ENCODE measurements at regions not wholly inside any gene's neighbourhood (a gene's known extent, or its start where the extent isn't known, plus 50 kb on each side); places are given as distances from the start of the nearest gene placed in this dataset.

- POLR2A ChIA-PET (ENCODE audit: unreplicated experiment): no interaction called here
- H2AFZ ChIP-seq: no peak overlapping the region
- BruUV-seq (replicated peaks): no TSS peak
- no peak overlapping the region for H3K27ac ChIP-seq
- H3F3A ChIP-seq (ENCODE audit: insufficient read depth, low read depth): no peaks in the 10 kb centered on the region
- CTCF ChIA-PET: no interaction called here
- no peak overlapping the region for H3K4me2 ChIP-seq
- no peaks in the 10 kb centered on the region for H3K79me2 ChIP-seq (ENCODE audit: low read depth)
- intact Hi-C loops (cut with micrococcal nuclease; ENCODE audit: unreplicated experiment): no loop called here
- H4K20me1 ChIP-seq (ENCODE audit: insufficient read depth): no peaks in the 10 kb centered on the region
- no peak for DNase-seq
- no peak overlapping the region for H3K4me3 ChIP-seq
- H3K36me3 ChIP-seq (ENCODE audit: low read depth): no peaks in the 10 kb centered on the region
- no peaks in the 10 kb centered on the region for H3K4me1 ChIP-seq (replicated peaks; ENCODE audit: insufficient read depth)
- no peaks in the 10 kb centered on the region for H3K27me3 ChIP-seq (ENCODE audit: insufficient read depth, low read depth)
- H3K9me3 ChIP-seq (ENCODE audit: insufficient read depth, low read depth): no peaks in the 10 kb centered on the region
- no peaks in the 10 kb centered on the region for H3K9me2 ChIP-seq (ENCODE audit: insufficient read depth)
- TF ChIP-seq, protein P1, sequence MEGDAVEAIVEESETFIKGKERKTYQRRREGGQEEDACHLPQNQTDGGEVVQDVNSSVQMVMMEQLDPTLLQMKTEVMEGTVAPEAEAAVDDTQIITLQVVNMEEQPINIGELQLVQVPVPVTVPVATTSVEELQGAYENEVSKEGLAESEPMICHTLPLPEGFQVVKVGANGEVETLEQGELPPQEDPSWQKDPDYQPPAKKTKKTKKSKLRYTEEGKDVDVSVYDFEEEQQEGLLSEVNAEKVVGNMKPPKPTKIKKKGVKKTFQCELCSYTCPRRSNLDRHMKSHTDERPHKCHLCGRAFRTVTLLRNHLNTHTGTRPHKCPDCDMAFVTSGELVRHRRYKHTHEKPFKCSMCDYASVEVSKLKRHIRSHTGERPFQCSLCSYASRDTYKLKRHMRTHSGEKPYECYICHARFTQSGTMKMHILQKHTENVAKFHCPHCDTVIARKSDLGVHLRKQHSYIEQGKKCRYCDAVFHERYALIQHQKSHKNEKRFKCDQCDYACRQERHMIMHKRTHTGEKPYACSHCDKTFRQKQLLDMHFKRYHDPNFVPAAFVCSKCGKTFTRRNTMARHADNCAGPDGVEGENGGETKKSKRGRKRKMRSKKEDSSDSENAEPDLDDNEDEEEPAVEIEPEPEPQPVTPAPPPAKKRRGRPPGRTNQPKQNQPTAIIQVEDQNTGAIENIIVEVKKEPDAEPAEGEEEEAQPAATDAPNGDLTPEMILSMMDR (conservative IDR thresholded peaks at IDR 0.05): no peak
- TF ChIP-seq EZH2 (IDR thresholded peaks at IDR 0.05; ENCODE audit: low read depth): no peak
Observed at GRCh38 chr4:29311247-29311646, 1408.9 kb upstream of the PCDH7 start.

DNA sequence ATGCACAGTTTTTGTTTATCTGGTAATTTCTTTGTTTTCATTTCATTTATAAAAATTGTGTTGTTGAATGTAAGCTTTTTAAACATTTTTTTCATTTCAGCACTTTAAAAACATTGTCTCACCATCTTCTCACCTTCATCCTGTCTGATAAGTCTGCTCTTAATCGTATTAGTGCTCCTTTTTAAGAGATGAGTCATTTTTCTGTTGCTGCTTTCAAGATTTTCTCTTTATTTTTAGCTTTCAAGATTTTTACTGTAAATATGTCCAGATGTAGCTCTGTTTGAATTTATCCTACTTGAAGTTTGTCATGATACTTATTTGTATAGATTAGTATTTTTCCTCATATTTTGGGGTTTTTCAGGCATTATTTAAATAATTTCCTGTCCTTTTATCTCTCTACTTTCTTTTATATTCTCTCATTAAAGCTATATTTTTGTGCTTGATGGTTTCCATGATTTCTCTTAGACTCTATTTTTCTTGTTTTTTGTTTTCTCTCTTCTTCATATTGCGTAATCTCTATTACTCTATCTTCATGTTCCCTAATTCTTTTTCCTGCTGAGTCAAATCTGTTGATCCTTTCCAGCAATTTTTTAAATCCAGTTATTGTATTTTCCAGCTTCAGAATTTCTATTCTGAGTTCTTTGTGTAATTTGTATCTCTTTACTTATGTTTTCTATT lies 1400.4 kb upstream of the PCDH7 start:
- H3K4me1 ChIP-seq (replicated peaks; ENCODE audit: insufficient read depth): no peaks in the 10 kb centered on the region
- no peaks in the 10 kb centered on the region for H3K9me3 ChIP-seq (ENCODE audit: insufficient read depth, low read depth)
- no peak overlapping the region for H3K4me2 ChIP-seq
- H3K36me3 ChIP-seq (ENCODE audit: low read depth): no peaks in the 10 kb centered on the region
- DNase-seq: no peak
- no TSS peak for BruUV-seq (replicated peaks)
- TF ChIP-seq, protein P1 (conservative IDR thresholded peaks at IDR 0.05): no peak
- no peak for TF ChIP-seq EZH2 (IDR thresholded peaks at IDR 0.05; ENCODE audit: low read depth)
- ChIA-PET CTCF (no interaction called here), POLR2A (ENCODE audit: unreplicated experiment) (no interaction called here)
- H3K4me3 ChIP-seq: no peak overlapping the region
- no peaks in the 10 kb centered on the region for H3K27me3 ChIP-seq (ENCODE audit: insufficient read depth, low read depth)
- H3K79me2 ChIP-seq (ENCODE audit: low read depth): no peaks in the 10 kb centered on the region
- H3K9me2 ChIP-seq (ENCODE audit: insufficient read depth): no peaks in the 10 kb centered on the region
- H2AFZ ChIP-seq: no peak overlapping the region
- no peaks in the 10 kb centered on the region for H3F3A ChIP-seq (ENCODE audit: insufficient read depth, low read depth)
- intact Hi-C loops (cut with micrococcal nuclease; ENCODE audit: unreplicated experiment): no loop called here
- no peaks in the 10 kb centered on the region for H4K20me1 ChIP-seq (ENCODE audit: insufficient read depth)
- H3K27ac ChIP-seq: no peak overlapping the region

GRCh38 chr4:29320947-29321620 lies 1399.1 kb upstream of the PCDH7 start:
- intact Hi-C loops (cut with micrococcal nuclease; ENCODE audit: unreplicated experiment): no loop called here
- DNase-seq: no peak
- no peaks in the 10 kb centered on the region for H3F3A ChIP-seq (ENCODE audit: insufficient read depth, low read depth)
- no TSS peak for BruUV-seq (replicated peaks)
- H3K4me3 ChIP-seq: no peak overlapping the region
- no peaks in the 10 kb centered on the region for H3K9me2 ChIP-seq (ENCODE audit: insufficient read depth)
- H4K20me1 ChIP-seq (ENCODE audit: insufficient read depth): no peaks in the 10 kb centered on the region
- no peak overlapping the region for H2AFZ ChIP-seq
- no peaks in the 10 kb centered on the region for H3K36me3 ChIP-seq (ENCODE audit: low read depth)
- no peaks in the 10 kb centered on the region for H3K9me3 ChIP-seq (ENCODE audit: insufficient read depth, low read depth)
- ChIA-PET CTCF (no interaction called here), POLR2A (ENCODE audit: unreplicated experiment) (no interaction called here)
- H3K27me3 ChIP-seq (ENCODE audit: insufficient read depth, low read depth): no peaks in the 10 kb centered on the region
- TF ChIP-seq EZH2 (IDR thresholded peaks at IDR 0.05; ENCODE audit: low read depth): no peak
- TF ChIP-seq, protein P1 (conservative IDR thresholded peaks at IDR 0.05): no peak
- no peak overlapping the region for H3K4me2 ChIP-seq
- H3K79me2 ChIP-seq (ENCODE audit: low read depth): no peaks in the 10 kb centered on the region
- H3K27ac ChIP-seq: no peak overlapping the region
- H3K4me1 ChIP-seq (replicated peaks; ENCODE audit: insufficient read depth): no peaks in the 10 kb centered on the region
